ENCODE measurements at regions not wholly inside any gene's neighbourhood (a gene's known extent, or its start where the extent isn't known, plus 50 kb on each side); places are given as distances from the start of the nearest gene placed in this dataset.

GRCh38 chr5:124538191-124538590, 208.2 kb downstream of the ZNF608 start:
- intact Hi-C loops (cut with micrococcal nuclease) = no loop called here
- Mint-ChIP-seq H3K27ac (no peak overlapping the region), H3K4me3 (no peak overlapping the region), H3K4me1 (no peaks in the 10 kb centered on the region), H3K9me3 (ENCODE audit: insufficient read depth) (no peaks in the 10 kb centered on the region), H3K27me3 (no peaks in the 10 kb centered on the region)
- DNase-seq (no peak), ATAC-seq (ENCODE audit: low read depth) (no peak)
- Histone ChIP-seq H3K27me3 (replicated peaks in 1 of 4; ENCODE audit: control extremely low read depth in 1 of 4, control insufficient read depth in 3 of 4, insufficient read depth in 4 of 4, low read length in 3 of 4) (no peaks in the 10 kb centered on the region), H3K4me2 (replicated peaks; ENCODE audit: low read depth, low read length, poor library complexity, severe bottlenecking) (no peak overlapping the region), H2AFZ (ENCODE audit: insufficient read depth, low read depth, low read length, poor library complexity, severe bottlenecking) (no peak overlapping the region), H3K9ac (ENCODE audit: low read length) (no peak overlapping the region), H4K20me1 (ENCODE audit: control insufficient read depth, insufficient read depth, low read length, poor library complexity, severe bottlenecking) (no peaks in the 10 kb centered on the region), H3K4me1 (ENCODE audit: control insufficient read depth in 2 of 2, insufficient read depth in 2 of 2, low read length in 2 of 2) (no peaks in the 10 kb centered on the region), H3K4me3 (ENCODE audit: control extremely low read depth in 1 of 5, extremely low read depth in 1 of 5, insufficient read depth in 1 of 5, low read depth in 2 of 5, low read length in 4 of 5) (no peak overlapping the region), H3K27ac (ENCODE audit: low read length in 2 of 2) (no peak overlapping the region), H3K36me3 (replicated peaks in 1 of 2; ENCODE audit: control extremely low read depth in 1 of 2, control insufficient read depth in 1 of 2, extremely low read depth in 1 of 2, insufficient read depth in 2 of 2, low read length in 1 of 2) (no peaks in the 10 kb centered on the region), H3K9me3 (ENCODE audit: control extremely low read depth in 1 of 3, control insufficient read depth in 2 of 3, insufficient read depth in 1 of 3, low read length in 2 of 3) (peaks cover 0 to 6% (median 0%) of the 10 kb centered on the region in 3 donors), H3K79me2 (ENCODE audit: control insufficient read depth, insufficient read depth, low read length) (no peaks in the 10 kb centered on the region)
- ChIA-PET POLR2A (no interaction called here), CTCF (no interaction called here)
- WGBS (ENCODE audit: insufficient coverage) = 71% methylated on average over 2 of the region's 3 CpGs
- TF ChIP-seq CTCF (IDR thresholded peaks at IDR 0.05) = no peak
- no peak for TF ChIP-seq EZH2 (IDR thresholded peaks at IDR 0.05; ENCODE audit: borderline replicate concordance, insufficient read depth, low read depth, low read length, poor library complexity, severe bottlenecking)

DNA sequence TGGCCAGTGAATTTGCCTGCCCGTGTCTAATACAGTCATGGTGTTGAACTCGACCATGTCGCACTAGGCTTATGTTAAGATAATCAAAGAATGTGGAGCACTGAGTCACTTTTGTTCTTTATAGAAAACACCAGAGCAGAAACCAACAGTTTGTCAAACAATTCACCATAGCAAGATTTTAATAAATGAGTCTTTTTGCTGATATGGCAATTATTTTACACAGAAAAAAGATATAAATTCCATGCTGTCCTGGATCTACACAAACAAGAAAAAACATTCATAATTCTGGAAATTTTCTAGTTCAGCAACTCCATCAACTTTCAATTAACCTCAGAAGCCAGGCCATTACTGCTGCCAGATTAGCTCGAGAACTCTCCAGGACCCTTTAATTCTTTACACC, 208.9 kb downstream of the ZNF608 start:
- Histone ChIP-seq H2AFZ (ENCODE audit: insufficient read depth, low read depth, low read length, poor library complexity, severe bottlenecking) (no peak overlapping the region), H3K4me3 (ENCODE audit: control extremely low read depth in 1 of 5, extremely low read depth in 1 of 5, insufficient read depth in 1 of 5, low read depth in 2 of 5, low read length in 4 of 5) (no peak overlapping the region), H3K36me3 (replicated peaks in 1 of 2; ENCODE audit: control extremely low read depth in 1 of 2, control insufficient read depth in 1 of 2, extremely low read depth in 1 of 2, insufficient read depth in 2 of 2, low read length in 1 of 2) (no peaks in the 10 kb centered on the region), H4K20me1 (ENCODE audit: control insufficient read depth, insufficient read depth, low read length, poor library complexity, severe bottlenecking) (no peaks in the 10 kb centered on the region), H3K27ac (ENCODE audit: low read length in 2 of 2) (no peak overlapping the region), H3K4me2 (replicated peaks; ENCODE audit: low read depth, low read length, poor library complexity, severe bottlenecking) (no peak overlapping the region), H3K4me1 (ENCODE audit: control insufficient read depth in 2 of 2, insufficient read depth in 2 of 2, low read length in 2 of 2) (no peaks in the 10 kb centered on the region), H3K9me3 (ENCODE audit: control extremely low read depth in 1 of 3, control insufficient read depth in 2 of 3, insufficient read depth in 1 of 3, low read length in 2 of 3) (peaks cover 0 to 6% (median 0%) of the 10 kb centered on the region in 3 donors), H3K79me2 (ENCODE audit: control insufficient read depth, insufficient read depth, low read length) (no peaks in the 10 kb centered on the region), H3K9ac (ENCODE audit: low read length) (no peak overlapping the region), H3K27me3 (replicated peaks in 1 of 4; ENCODE audit: control extremely low read depth in 1 of 4, control insufficient read depth in 3 of 4, insufficient read depth in 4 of 4, low read length in 3 of 4) (no peaks in the 10 kb centered on the region)
- Mint-ChIP-seq H3K4me3 (no peak overlapping the region), H3K27me3 (no peaks in the 10 kb centered on the region), H3K27ac (no peak overlapping the region), H3K4me1 (no peaks in the 10 kb centered on the region), H3K9me3 (ENCODE audit: insufficient read depth) (no peaks in the 10 kb centered on the region)
- no peak for TF ChIP-seq CTCF (IDR thresholded peaks at IDR 0.05)
- no peak for TF ChIP-seq EZH2 (IDR thresholded peaks at IDR 0.05; ENCODE audit: borderline replicate concordance, insufficient read depth, low read depth, low read length, poor library complexity, severe bottlenecking)
- no CpG with 5 or more reads among the region's 4 CpGs for WGBS (ENCODE audit: insufficient coverage)
- intact Hi-C loops (cut with micrococcal nuclease) = no loop called here
- ChIA-PET POLR2A (no interaction called here), CTCF (no interaction called here)
- ATAC-seq (ENCODE audit: low read depth) = no peak
- no peak for DNase-seq
